ENCODE measurements at regions not wholly inside any gene's neighbourhood (a gene's known extent, or its start where the extent isn't known, plus 50 kb on each side); places are given as distances from the start of the nearest gene placed in this dataset.
"Not testable (repeated sequence)": the region's sequence is repeated elsewhere in the genome, so short reads cannot be mapped to it uniquely, and the experiment has no call there.

DNA sequence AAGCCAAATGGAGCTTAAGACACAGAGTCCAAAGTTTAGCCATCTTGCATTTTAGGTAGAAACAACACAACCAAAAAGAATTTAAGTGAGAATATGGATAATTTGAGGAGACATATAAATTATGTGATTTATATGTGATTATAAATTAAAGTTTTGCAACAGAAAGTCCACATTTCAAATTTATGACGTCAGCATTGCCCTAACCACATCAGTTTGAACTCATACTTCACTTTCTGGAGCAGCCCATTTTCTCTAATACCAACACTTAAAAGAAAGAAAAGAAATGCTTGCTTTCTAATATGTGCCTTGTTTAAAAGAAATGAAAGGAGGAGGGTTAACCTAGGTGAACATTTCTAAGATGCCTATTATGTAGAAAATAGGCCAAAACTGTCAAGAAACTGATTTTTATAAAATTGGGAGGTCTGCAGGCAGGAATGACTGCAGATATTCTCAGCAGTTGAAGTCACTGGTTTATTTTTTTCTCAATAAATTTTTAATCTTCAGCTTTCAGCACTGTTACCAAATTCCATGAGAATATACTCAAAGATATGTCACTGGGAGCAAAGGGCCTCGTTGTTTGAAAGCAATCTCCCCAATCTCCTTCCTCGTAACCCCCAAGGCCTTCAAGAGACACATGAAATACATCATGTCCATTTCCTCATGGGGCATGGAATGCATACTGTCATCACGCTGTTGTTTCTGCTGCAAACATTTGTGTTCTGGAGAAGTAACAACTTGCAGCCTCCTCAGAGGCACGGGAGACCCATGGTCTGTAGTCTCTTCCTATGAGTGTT, 137.8 kb downstream of the SOD2 start:
- Histone ChIP-seq H3K27ac (ENCODE audit: low read depth, low read length, severe bottlenecking) (no peak overlapping the region), H3K9me3 (ENCODE audit: control insufficient read depth, low read length) (no peaks in the 10 kb centered on the region), H3K4me3 (ENCODE audit: extremely low read depth, insufficient read depth, low read length, poor library complexity, severe bottlenecking) (no peak overlapping the region), H3K4me1 (ENCODE audit: control insufficient read depth, insufficient read depth, low read length, poor library complexity, severe bottlenecking) (no peaks in the 10 kb centered on the region), H3K36me3 (ENCODE audit: control insufficient read depth, insufficient read depth, low read length) (no peaks in the 10 kb centered on the region)
- 86 to 90% methylated on average over 4 of the region's 5 CpGs for WGBS, 2 experiments (ENCODE audit: insufficient coverage in 2 of 2)

- Histone ChIP-seq H3K36me3 (ENCODE audit: control insufficient read depth, insufficient read depth, low read length) (no peaks in the 10 kb centered on the region), H3K27ac (ENCODE audit: low read depth, low read length, severe bottlenecking) (no peak overlapping the region), H3K4me3 (ENCODE audit: extremely low read depth, insufficient read depth, low read length, poor library complexity, severe bottlenecking) (no peak overlapping the region), H3K4me1 (ENCODE audit: control insufficient read depth, insufficient read depth, low read length, poor library complexity, severe bottlenecking) (no peaks in the 10 kb centered on the region), H3K9me3 (ENCODE audit: control insufficient read depth, low read length) (no peaks in the 10 kb centered on the region)
- 83% methylated on average over 2 of the region's 2 CpGs; no CpG with 5 or more reads in 1 of the 2 experiments for WGBS, 2 experiments (ENCODE audit: insufficient coverage in 2 of 2)
Observed at GRCh38 chr6:159541296-159541695, 151.7 kb downstream of the SOD2 start.

DNA sequence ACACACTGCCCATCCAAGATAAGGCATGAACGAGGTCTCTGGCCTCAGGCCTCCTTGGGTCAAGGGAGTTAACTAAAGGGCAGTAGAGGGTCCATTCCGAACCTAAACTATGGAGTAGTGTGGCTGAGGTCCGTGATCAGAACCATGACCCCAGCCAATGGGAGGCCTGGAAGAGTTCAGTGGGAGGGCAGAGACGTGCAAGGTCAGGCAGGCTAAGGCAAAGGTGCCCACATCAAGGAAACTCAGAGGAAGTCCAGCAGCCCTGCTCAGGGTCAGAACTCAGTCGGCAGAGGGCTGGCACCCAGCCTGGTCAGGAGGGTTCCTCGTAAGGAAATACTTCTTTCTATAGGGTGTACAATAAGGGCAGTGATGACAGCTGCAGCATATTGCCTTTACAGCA, 152.2 kb downstream of the SOD2 start:
- no peak overlapping the region for H3K27ac ChIP-seq (ENCODE audit: low read depth, low read length, severe bottlenecking)
- no peaks in the 10 kb centered on the region for H3K36me3 ChIP-seq (ENCODE audit: control insufficient read depth, insufficient read depth, low read length)
- H3K4me3 ChIP-seq (ENCODE audit: extremely low read depth, insufficient read depth, low read length, poor library complexity, severe bottlenecking), result no peak overlapping the region
- H3K9me3 ChIP-seq (ENCODE audit: control insufficient read depth, low read length), result no peaks in the 10 kb centered on the region
- WGBS, 2 experiments (ENCODE audit: insufficient coverage in 2 of 2), result 93 to 96% methylated on average over 4 to 5 of the region's 6 CpGs
- no peaks in the 10 kb centered on the region for H3K4me1 ChIP-seq (ENCODE audit: control insufficient read depth, insufficient read depth, low read length, poor library complexity, severe bottlenecking)

- no peaks in the 10 kb centered on the region for H3K36me3 ChIP-seq (ENCODE audit: control insufficient read depth, insufficient read depth, low read length)
- H3K4me1 ChIP-seq (ENCODE audit: control insufficient read depth, insufficient read depth, low read length, poor library complexity, severe bottlenecking), result no peaks in the 10 kb centered on the region
- no peak overlapping the region for H3K27ac ChIP-seq (ENCODE audit: low read depth, low read length, severe bottlenecking)
- no peak overlapping the region for H3K4me3 ChIP-seq (ENCODE audit: extremely low read depth, insufficient read depth, low read length, poor library complexity, severe bottlenecking)
- no peaks in the 10 kb centered on the region for H3K9me3 ChIP-seq (ENCODE audit: control insufficient read depth, low read length)
- 41 to 44% methylated on average over 10 to 12 of the region's 12 CpGs for WGBS, 2 experiments (ENCODE audit: insufficient coverage in 2 of 2)
Observed at GRCh38 chr6:159540152-159540551, 152.9 kb downstream of the SOD2 start.

DNA sequence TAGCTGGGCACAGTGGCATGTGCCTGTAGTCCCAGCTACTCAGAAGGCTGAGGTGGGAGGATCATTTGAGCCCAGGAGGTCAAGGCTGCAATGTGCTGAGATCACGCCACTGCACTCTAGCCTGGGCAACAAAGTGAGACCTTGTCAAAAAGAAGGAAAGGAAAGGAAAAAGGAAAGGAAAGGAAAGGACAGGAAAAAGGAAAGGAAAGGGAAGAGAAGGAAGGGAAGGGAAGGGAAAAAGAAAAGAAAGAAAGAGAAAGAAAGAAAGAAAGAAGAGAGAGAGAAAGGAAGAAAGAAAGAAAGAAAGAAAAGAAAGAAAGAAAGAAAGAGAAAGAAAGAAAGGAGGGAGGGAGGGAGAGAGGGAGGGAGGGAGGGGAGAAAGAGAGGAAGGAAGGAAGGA, 155.0 kb downstream of the SOD2 start:
- H3K4me1 ChIP-seq (ENCODE audit: control insufficient read depth, insufficient read depth, low read length, poor library complexity, severe bottlenecking); H3K36me3 ChIP-seq (ENCODE audit: control insufficient read depth, insufficient read depth, low read length): not testable (repeated sequence)
- 75% methylated on average over 1 of the region's 1 CpG for WGBS, 2 experiments (ENCODE audit: insufficient coverage in 2 of 2)

DNA sequence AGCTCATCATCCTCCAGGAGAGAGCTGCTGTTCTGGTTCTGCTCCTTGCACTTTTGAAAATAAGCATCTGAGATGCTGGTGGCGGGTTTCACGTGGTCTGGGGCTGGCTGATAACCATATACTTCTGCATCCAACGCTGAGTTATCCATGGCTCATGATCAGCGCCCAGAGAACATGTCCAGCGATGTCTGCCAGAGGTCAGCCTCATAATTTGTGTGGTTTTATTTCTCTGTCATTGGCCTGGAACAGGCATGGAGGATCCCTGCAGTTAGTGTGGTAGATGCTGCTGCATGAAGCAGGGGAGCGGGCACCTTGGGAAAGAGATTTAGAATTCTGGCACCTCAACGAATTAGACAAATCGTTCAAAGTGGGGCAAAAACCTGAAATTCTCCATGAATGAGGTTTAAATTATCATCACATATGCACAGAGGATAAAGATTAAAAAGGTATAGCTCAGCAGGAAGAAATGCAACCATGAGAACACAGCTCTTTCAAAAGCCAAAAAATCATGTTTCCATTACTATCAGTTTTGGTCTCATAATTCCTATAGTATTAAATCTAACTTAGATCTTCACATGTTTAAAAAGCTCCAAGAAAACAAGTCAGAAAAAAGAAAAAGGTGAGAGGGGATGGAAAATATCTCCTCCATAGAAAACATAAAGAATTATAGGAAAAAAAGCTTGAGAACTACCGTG, 157.2 kb downstream of the SOD2 start:
- Histone ChIP-seq H3K9me3 (ENCODE audit: control insufficient read depth, low read length) (no peaks in the 10 kb centered on the region), H3K4me3 (ENCODE audit: extremely low read depth, insufficient read depth, low read length, poor library complexity, severe bottlenecking) (no peak overlapping the region), H3K4me1 (ENCODE audit: control insufficient read depth, insufficient read depth, low read length, poor library complexity, severe bottlenecking) (no peaks in the 10 kb centered on the region), H3K36me3 (ENCODE audit: control insufficient read depth, insufficient read depth, low read length) (no peaks in the 10 kb centered on the region), H3K27ac (ENCODE audit: low read depth, low read length, severe bottlenecking) (no peak overlapping the region)
- 87 to 93% methylated on average over 6 to 8 of the region's 9 CpGs for WGBS, 2 experiments (ENCODE audit: insufficient coverage in 2 of 2)

More for the DNA sequence above, 155.0 kb downstream of the SOD2 start:
- H3K9me3 ChIP-seq (ENCODE audit: control insufficient read depth, low read length); H3K27ac ChIP-seq (ENCODE audit: low read depth, low read length, severe bottlenecking); H3K4me3 ChIP-seq (ENCODE audit: extremely low read depth, insufficient read depth, low read length, poor library complexity, severe bottlenecking): not testable (repeated sequence)

GRCh38 chr6:159533568-159533967, 159.5 kb downstream of the SOD2 start:
- Histone ChIP-seq H3K4me1 (ENCODE audit: control insufficient read depth, insufficient read depth, low read length, poor library complexity, severe bottlenecking) (no peaks in the 10 kb centered on the region), H3K4me3 (ENCODE audit: extremely low read depth, insufficient read depth, low read length, poor library complexity, severe bottlenecking) (no peak overlapping the region), H3K9me3 (ENCODE audit: control insufficient read depth, low read length) (no peaks in the 10 kb centered on the region), H3K36me3 (ENCODE audit: control insufficient read depth, insufficient read depth, low read length) (no peaks in the 10 kb centered on the region), H3K27ac (ENCODE audit: low read depth, low read length, severe bottlenecking) (no peak overlapping the region)
- WGBS, 2 experiments (ENCODE audit: insufficient coverage in 2 of 2), result 70 to 88% methylated on average over 3 of the region's 6 CpGs

DNA sequence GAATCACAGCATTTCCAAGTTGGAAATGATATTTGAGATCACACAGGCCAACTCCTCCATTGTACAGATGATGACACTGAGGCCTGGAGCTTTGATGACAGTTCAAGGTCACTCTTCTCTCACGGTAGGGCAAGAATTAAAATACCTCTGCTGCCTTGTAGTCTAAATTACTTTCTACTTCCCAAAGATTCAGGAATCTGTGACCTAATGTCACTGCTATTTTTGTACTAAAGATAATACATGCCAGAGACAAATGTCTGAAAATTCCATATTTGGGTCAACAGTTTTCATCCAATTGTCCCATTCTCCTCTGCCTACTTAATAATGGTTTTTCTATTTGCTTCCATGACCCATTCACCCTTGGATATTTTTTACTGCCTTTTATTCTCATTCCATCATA, 160.0 kb downstream of the SOD2 start:
- no peaks in the 10 kb centered on the region for H3K36me3 ChIP-seq (ENCODE audit: control insufficient read depth, insufficient read depth, low read length)
- H3K4me1 ChIP-seq (ENCODE audit: control insufficient read depth, insufficient read depth, low read length, poor library complexity, severe bottlenecking), result no peaks in the 10 kb centered on the region
- no peak overlapping the region for H3K27ac ChIP-seq (ENCODE audit: low read depth, low read length, severe bottlenecking)
- H3K9me3 ChIP-seq (ENCODE audit: control insufficient read depth, low read length), result no peaks in the 10 kb centered on the region
- H3K4me3 ChIP-seq (ENCODE audit: extremely low read depth, insufficient read depth, low read length, poor library complexity, severe bottlenecking), result no peak overlapping the region
- 100% methylated on average over 1 of the region's 1 CpG; no CpG with 5 or more reads in 1 of the 2 experiments for WGBS, 2 experiments (ENCODE audit: insufficient coverage in 2 of 2)

DNA sequence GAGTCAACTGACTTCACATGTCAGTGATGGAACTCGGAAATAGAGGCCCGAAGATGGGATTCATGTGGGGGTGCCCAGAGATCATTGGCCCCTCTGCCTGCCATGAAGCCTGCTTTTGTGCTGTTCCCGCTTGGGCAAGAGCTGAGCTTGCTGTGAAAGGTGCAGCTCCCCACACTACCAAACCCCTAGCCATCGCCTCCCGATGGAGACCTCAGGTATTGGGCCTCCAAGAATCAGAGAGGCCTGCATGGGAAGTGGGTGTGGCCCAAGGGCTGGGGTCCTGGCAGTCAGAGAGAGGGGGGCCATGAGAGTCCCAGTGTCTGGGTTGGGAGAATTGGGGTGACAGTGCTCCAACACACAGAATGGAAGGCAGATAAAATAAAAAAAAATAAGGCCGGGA, 160.9 kb downstream of the SOD2 start:
- H3K4me3 ChIP-seq (ENCODE audit: extremely low read depth, insufficient read depth, low read length, poor library complexity, severe bottlenecking), result no peak overlapping the region
- H3K4me1 ChIP-seq (ENCODE audit: control insufficient read depth, insufficient read depth, low read length, poor library complexity, severe bottlenecking), result no peaks in the 10 kb centered on the region
- H3K9me3 ChIP-seq (ENCODE audit: control insufficient read depth, low read length), result no peaks in the 10 kb centered on the region
- no peak overlapping the region for H3K27ac ChIP-seq (ENCODE audit: low read depth, low read length, severe bottlenecking)
- 88 to 100% methylated on average over 2 of the region's 6 CpGs for WGBS, 2 experiments (ENCODE audit: insufficient coverage in 2 of 2)
- H3K36me3 ChIP-seq (ENCODE audit: control insufficient read depth, insufficient read depth, low read length), result no peaks in the 10 kb centered on the region

GRCh38 chr6:159529934-159530333, 163.1 kb downstream of the SOD2 start:
- Histone ChIP-seq H3K9me3 (ENCODE audit: control insufficient read depth, low read length) (no peaks in the 10 kb centered on the region), H3K36me3 (ENCODE audit: control insufficient read depth, insufficient read depth, low read length) (no peaks in the 10 kb centered on the region), H3K27ac (ENCODE audit: low read depth, low read length, severe bottlenecking) (no peak overlapping the region), H3K4me1 (ENCODE audit: control insufficient read depth, insufficient read depth, low read length, poor library complexity, severe bottlenecking) (no peaks in the 10 kb centered on the region), H3K4me3 (ENCODE audit: extremely low read depth, insufficient read depth, low read length, poor library complexity, severe bottlenecking) (no peak overlapping the region)
- 85 to 88% methylated on average over 5 to 7 of the region's 7 CpGs for WGBS, 2 experiments (ENCODE audit: insufficient coverage in 2 of 2)

DNA sequence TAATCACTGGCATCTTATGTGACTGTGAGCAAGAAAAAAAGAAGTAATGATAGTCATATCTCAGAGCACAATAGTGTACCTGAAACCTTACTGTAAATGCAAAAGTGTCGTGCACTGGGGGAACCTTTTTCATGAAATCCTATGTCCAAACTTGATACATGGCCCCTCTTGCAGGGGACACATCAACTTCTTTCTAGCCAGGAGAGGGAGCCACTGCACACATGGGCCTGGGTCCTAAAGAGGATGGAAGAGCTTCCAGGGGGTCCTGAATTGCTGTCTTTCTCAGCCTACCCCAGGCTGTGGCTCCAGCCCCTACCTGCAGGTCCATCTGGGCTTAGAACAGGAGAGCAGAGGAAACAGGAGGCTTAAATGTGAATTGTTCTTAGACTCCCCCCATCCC, 165.7 kb downstream of the SOD2 start:
- Histone ChIP-seq H3K36me3 (ENCODE audit: control insufficient read depth, insufficient read depth, low read length) (no peaks in the 10 kb centered on the region), H3K4me3 (ENCODE audit: extremely low read depth, insufficient read depth, low read length, poor library complexity, severe bottlenecking) (no peak overlapping the region), H3K27ac (ENCODE audit: low read depth, low read length, severe bottlenecking) (no peak overlapping the region), H3K9me3 (ENCODE audit: control insufficient read depth, low read length) (no peaks in the 10 kb centered on the region), H3K4me1 (ENCODE audit: control insufficient read depth, insufficient read depth, low read length, poor library complexity, severe bottlenecking) (no peaks in the 10 kb centered on the region)
- WGBS, 2 experiments (ENCODE audit: insufficient coverage in 2 of 2), result 100% methylated on average over 1 of the region's 1 CpG
